Body of pancreas (tissue), 4 donors: ENCODE measurements at regions not wholly inside any gene's neighbourhood (a gene's known extent, or its start where the extent isn't known, plus 50 kb on each side); places are given as distances from the start of the nearest gene placed in this dataset.

Experiments used
- CTCF ChIP-seq, 7 experiments: fragments of 450-650 bp in 4 of 7; fragments of 200-600 bp in 3 of 7; sonication (generic) in 3 of 7; IDR thresholded peaks; one replicate each; pipeline ENCODE4 v1.5.1; 2016 to 2019; ENCODE audit warnings: antibody characterized with exemption in 7 of 7
- POLR2A ChIP-seq, 3 donors: fragments of 450-650 bp; IDR thresholded peaks; one replicate each; pipeline ENCODE4 v1.6.1; 2016; ENCODE audit warnings: antibody characterized with exemption in 3 of 3, mild to moderate bottlenecking in 2 of 3

DNA sequence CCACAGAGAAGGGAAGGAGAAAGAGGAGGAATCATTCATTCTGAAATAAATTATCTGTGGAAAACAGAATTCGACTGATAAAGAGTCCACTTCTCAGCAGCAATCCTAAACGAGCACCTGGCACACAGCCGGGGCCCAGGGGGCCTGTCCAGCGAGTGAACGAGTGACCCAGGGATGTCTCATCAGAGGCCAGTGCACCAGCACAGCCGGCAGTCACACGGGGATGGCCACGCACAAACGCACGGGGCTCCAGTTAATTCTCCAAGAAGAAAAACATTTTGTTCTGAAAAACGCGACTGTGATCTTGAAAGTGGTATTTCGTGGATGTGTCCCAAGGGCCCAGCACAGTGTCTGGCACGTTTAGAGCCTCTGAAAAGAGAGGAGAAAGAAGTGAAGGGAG is 154.6 kb downstream of the BRD1 start:
- no peak for TF ChIP-seq CTCF (IDR thresholded peaks at IDR 0.05)
- no peak for TF ChIP-seq POLR2A (IDR thresholded peaks at IDR 0.05)
